Panc1 (cell line): ENCODE measurements at regions not wholly inside any gene's neighbourhood (a gene's known extent, or its start where the extent isn't known, plus 50 kb on each side); places are given as distances from the start of the nearest gene placed in this dataset.

ENCODE experiments used
- ATAC-seq: fragments of 200-7000 bp; cut with Tn5 transposase; 2 replicates; pipeline ENCODE4 v1.9.1; 2020; ENCODE audit warnings: mild to moderate bottlenecking, moderate library complexity
- BruUV-seq: library from RNA; stranded (reverse); fragments of 400-500 nt; replicated peaks from 2 replicates; lab custom pipeline; 2021; lab: Mats Ljungman, UMichigan
- CTCF ChIA-PET: fragments of 300-600 bp; sonication (Branson Sonifier 250); formaldehyde crosslinking; loops from one replicate; lab custom pipeline; 2022; ENCODE audit warnings: antibody characterized with exemption; lab: Charles Lee
- POLR2A ChIA-PET: fragments of 300-600 bp; sonication (Branson Sonifier 250); formaldehyde crosslinking; loops from one replicate; lab custom pipeline; 2022; ENCODE audit warnings: antibody characterized with exemption; lab: Charles Lee
- DNase-seq: peaks from one replicate; pipeline ENCODE4 v3.0.0-alpha.2; 2010; ENCODE audit warnings: low read depth, low spot score
- H3K27ac ChIP-seq: 2 replicates; pipeline ENCODE4 v1.5.1; 2011; ENCODE audit warnings: mild to moderate bottlenecking, low read length, inconsistent platforms
- H3K27me3 ChIP-seq: fragments of 200-500 bp; sonication (Bioruptor generic); 2 replicates; pipeline ENCODE4 v1.6.0; 2014; ENCODE audit warnings: low read length, inconsistent platforms; ENCODE audit not compliant: control insufficient read depth, insufficient read depth
- H3K36me3 ChIP-seq: fragments of 200-500 bp; sonication (Bioruptor generic); 2 replicates; pipeline ENCODE4 v1.5.1; 2014; ENCODE audit warnings: inconsistent platforms, mild to moderate bottlenecking, low read length, moderate library complexity; ENCODE audit not compliant: control insufficient read depth, insufficient read depth
- H3K4me1 ChIP-seq: 2 replicates; pipeline ENCODE4 v1.5.1; 2011; ENCODE audit warnings: inconsistent platforms, mild to moderate bottlenecking, low read length, moderate library complexity; ENCODE audit not compliant: control insufficient read depth, insufficient read depth
- H3K4me3 ChIP-seq, 2 experiments: 2 replicates each; pipeline ENCODE4 v1.5.1; 2011 to 2012; ENCODE audit warnings: low read depth in 2 of 2, low read length in 2 of 2, mild to moderate bottlenecking in 2 of 2, inconsistent platforms in 1 of 2, moderate library complexity in 1 of 2
- H3K9me3 ChIP-seq: fragments of 200-500 bp; sonication (Bioruptor generic); 2 replicates; pipeline ENCODE4 v1.5.1; 2014; ENCODE audit warnings: low read depth, mild to moderate bottlenecking, inconsistent platforms, low read length, moderate library complexity; ENCODE audit not compliant: control insufficient read depth, insufficient read depth
- POLR2AphosphoS5 ChIP-seq: IDR thresholded peaks from 2 replicates; pipeline ENCODE4 v1.6.1; 2012; ENCODE audit warnings: mild to moderate bottlenecking, low read depth, low read length, moderate library complexity
- SIN3A ChIP-seq: IDR thresholded peaks from 2 replicates; pipeline ENCODE4 v1.6.1; 2012; ENCODE audit warnings: low read depth, mild to moderate bottlenecking, low read length, moderate library complexity, borderline replicate concordance; ENCODE audit not compliant: insufficient read depth
- TCF7L2 ChIP-seq: IDR thresholded peaks from 2 replicates; pipeline ENCODE4 v1.6.1; 2011; ENCODE audit warnings: mild to moderate bottlenecking, low read depth, low read length, inconsistent platforms
- in situ Hi-C: cut with HindIII; loops from 2 replicates; pipeline ENCODE4 v1.10.0; 2016; ENCODE audit warnings: low sequenced_read_pairs, low pct_unique_long_range_greater_than_20kb
- intact Hi-C: fragments of 100-400 bp; cut with micrococcal nuclease; formaldehyde crosslinking; loops from one replicate; pipeline ENCODE4 v1.10.0; 2022; ENCODE audit not compliant: unreplicated experiment
- TF ChIP-seq, protein P1 (sequence below), 2 experiments: IDR thresholded peaks; 2 replicates each; pipeline ENCODE4 v1.6.1; 2011 to 2012; ENCODE audit warnings: low read depth in 2 of 2, control low read depth in 1 of 2, low read length in 1 of 2, mild to moderate bottlenecking in 1 of 2, moderate library complexity in 1 of 2; ENCODE audit not compliant: insufficient read depth in 1 of 2
- TF ChIP-seq, protein P2 (sequence below): fragments of 450-650 bp; IDR thresholded peaks from 2 replicates; pipeline ENCODE4 v1.5.1; 2017; ENCODE audit warnings: mild to moderate bottlenecking

DNA sequence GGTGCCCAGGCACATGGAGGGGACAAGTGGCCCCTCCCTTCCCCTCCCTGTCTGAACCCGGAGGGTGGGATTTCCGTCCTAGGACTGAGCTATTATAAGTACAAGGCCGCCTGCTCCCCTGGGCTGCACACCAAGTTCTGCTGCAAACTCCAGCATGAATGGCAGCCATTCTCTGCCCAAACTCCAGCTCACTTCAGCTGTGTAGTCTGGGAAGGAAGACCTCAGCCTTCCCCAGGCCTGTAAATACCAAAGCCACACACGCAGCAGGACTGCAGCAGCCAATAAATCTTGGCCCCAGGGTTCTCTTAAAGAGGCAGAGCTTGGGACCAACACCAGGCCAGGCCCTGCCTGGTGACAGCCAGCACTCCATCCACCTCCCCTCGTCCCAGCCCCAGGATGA, 291.3 kb upstream of the ZMIZ1 start:
- BruUV-seq: no TSS peak

DNA sequence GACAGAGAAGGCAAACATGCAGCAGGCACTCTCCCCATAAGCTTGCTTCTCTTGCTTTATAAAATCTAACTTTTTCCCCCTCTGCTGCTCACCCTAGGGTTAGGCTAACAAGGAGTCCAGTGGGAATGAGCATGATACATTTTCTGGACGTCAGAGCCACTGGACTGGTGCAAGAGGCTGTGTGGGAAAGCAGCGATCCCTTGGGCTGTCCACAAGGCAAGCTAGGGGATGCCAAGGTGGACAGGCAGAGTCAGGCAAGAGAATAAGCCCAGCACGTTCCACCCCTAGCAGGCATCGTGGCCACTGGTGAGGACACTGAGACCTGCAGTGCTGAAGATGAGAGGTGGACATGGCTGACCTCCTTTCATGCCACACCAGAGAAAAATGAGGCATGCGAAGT, 290.9 kb upstream of the ZMIZ1 start:
- intact Hi-C loops (loop anchor here (10.0 kb wide), 1 partner anchor 187 kb away; no protein-coding TSS in a partner anchor), in situ Hi-C loops (no loop called here)
- DNase-seq: no peak
- no peaks in the 10 kb centered on the region for H3K36me3 ChIP-seq
- ChIA-PET CTCF (no interaction called here), POLR2A (interaction anchor here (1.1 kb wide), 1 partner anchor 15 kb away, joined by 3 read pairs; no protein-coding TSS in a partner anchor)
- H3K4me1 ChIP-seq: peaks cover 45% of the 10 kb centered on the region
- no peak overlapping the region for H3K4me3 ChIP-seq
- no peaks in the 10 kb centered on the region for H3K27me3 ChIP-seq
- H3K27ac ChIP-seq: peak overlapping the region; percentile 58
- no TSS peak for BruUV-seq
- peak; percentile 14; the same call in 1 of the 2 replicates for ATAC-seq
- H3K9me3 ChIP-seq: no peaks in the 10 kb centered on the region
- TF ChIP-seq POLR2AphosphoS5 (no peak), SIN3A (no peak), TCF7L2 (no peak)
- TF ChIP-seq, protein P1, sequence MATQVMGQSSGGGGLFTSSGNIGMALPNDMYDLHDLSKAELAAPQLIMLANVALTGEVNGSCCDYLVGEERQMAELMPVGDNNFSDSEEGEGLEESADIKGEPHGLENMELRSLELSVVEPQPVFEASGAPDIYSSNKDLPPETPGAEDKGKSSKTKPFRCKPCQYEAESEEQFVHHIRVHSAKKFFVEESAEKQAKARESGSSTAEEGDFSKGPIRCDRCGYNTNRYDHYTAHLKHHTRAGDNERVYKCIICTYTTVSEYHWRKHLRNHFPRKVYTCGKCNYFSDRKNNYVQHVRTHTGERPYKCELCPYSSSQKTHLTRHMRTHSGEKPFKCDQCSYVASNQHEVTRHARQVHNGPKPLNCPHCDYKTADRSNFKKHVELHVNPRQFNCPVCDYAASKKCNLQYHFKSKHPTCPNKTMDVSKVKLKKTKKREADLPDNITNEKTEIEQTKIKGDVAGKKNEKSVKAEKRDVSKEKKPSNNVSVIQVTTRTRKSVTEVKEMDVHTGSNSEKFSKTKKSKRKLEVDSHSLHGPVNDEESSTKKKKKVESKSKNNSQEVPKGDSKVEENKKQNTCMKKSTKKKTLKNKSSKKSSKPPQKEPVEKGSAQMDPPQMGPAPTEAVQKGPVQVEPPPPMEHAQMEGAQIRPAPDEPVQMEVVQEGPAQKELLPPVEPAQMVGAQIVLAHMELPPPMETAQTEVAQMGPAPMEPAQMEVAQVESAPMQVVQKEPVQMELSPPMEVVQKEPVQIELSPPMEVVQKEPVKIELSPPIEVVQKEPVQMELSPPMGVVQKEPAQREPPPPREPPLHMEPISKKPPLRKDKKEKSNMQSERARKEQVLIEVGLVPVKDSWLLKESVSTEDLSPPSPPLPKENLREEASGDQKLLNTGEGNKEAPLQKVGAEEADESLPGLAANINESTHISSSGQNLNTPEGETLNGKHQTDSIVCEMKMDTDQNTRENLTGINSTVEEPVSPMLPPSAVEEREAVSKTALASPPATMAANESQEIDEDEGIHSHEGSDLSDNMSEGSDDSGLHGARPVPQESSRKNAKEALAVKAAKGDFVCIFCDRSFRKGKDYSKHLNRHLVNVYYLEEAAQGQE (IDR thresholded peaks at IDR 0.05; ENCODE audit: insufficient read depth in 1 of 2, low read depth in 2 of 2, low read length in 1 of 2): no peak
- TF ChIP-seq, protein P2, sequence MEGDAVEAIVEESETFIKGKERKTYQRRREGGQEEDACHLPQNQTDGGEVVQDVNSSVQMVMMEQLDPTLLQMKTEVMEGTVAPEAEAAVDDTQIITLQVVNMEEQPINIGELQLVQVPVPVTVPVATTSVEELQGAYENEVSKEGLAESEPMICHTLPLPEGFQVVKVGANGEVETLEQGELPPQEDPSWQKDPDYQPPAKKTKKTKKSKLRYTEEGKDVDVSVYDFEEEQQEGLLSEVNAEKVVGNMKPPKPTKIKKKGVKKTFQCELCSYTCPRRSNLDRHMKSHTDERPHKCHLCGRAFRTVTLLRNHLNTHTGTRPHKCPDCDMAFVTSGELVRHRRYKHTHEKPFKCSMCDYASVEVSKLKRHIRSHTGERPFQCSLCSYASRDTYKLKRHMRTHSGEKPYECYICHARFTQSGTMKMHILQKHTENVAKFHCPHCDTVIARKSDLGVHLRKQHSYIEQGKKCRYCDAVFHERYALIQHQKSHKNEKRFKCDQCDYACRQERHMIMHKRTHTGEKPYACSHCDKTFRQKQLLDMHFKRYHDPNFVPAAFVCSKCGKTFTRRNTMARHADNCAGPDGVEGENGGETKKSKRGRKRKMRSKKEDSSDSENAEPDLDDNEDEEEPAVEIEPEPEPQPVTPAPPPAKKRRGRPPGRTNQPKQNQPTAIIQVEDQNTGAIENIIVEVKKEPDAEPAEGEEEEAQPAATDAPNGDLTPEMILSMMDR: no peak

More for the DNA sequence above, 291.3 kb upstream of the ZMIZ1 start:
- ATAC-seq: peak; percentile 61
- intact Hi-C loops: loop anchor here (10.0 kb wide), 1 partner anchor 187 kb away; no protein-coding TSS in a partner anchor
- no peak for TF ChIP-seq TCF7L2
- TF ChIP-seq SIN3A: no peak
- TF ChIP-seq, protein P1 (IDR thresholded peaks at IDR 0.05; ENCODE audit: insufficient read depth in 1 of 2, low read depth in 2 of 2, low read length in 1 of 2): no peak
- TF ChIP-seq, protein P2: no peak
- TF ChIP-seq POLR2AphosphoS5: no peak
- CTCF ChIA-PET: no interaction called here
- Histone ChIP-seq H3K4me1 (peaks cover 45% of the 10 kb centered on the region), H3K4me3 (no peak overlapping the region), H3K36me3 (no peaks in the 10 kb centered on the region), H3K27ac (peak overlapping the region; percentile 58), H3K9me3 (no peaks in the 10 kb centered on the region), H3K27me3 (no peaks in the 10 kb centered on the region)
- in situ Hi-C loops: no loop called here
- POLR2A ChIA-PET: interaction anchor here (1.1 kb wide), 1 partner anchor 16 kb away, joined by 3 read pairs; no protein-coding TSS in a partner anchor
- no peak for DNase-seq
